Retinal pigment epithelial cell (primary cell): ENCODE measurements at regions not wholly inside any gene's neighbourhood (a gene's known extent, or its start where the extent isn't known, plus 50 kb on each side); places are given as distances from the start of the nearest gene placed in this dataset.

Experiments used
- DNase-seq: peaks from one replicate; pipeline ENCODE4 v3.0.0-alpha.2; 2010; ENCODE audit warnings: low read depth
- H3K4me3 ChIP-seq: 2 replicates; pipeline ENCODE4 v1.5.1; 2011; ENCODE audit warnings: mild to moderate bottlenecking, low read length, control low read depth, moderate library complexity
- CTCF ChIP-seq: conservative IDR thresholded peaks from 2 replicates; pipeline ENCODE4 v1.5.1; 2011; ENCODE audit warnings: low read depth, low read length, control low read depth, inconsistent platforms

DNA sequence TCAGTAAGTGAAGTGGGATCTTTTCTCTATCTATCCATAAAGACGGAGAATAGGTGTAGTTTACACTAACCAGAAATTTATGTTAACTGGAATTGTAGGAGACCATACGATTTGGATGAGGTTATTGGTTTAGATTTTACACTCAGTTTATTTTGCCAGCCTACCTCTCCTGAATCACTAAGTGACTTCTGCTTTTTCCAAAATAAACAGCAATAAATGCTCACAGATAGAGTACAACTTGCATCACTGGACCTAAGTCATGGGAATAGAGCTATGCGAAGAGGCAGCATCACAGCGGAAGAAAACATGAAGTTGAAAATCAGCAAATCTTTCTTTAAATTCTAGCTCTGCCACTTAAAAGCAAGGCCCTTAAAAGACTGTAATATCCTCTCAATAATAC lies 781.0 kb downstream of the LIG4 start:
- DNase-seq: no peak
- TF ChIP-seq CTCF: no peak
- no peak overlapping the region for H3K4me3 ChIP-seq

DNA sequence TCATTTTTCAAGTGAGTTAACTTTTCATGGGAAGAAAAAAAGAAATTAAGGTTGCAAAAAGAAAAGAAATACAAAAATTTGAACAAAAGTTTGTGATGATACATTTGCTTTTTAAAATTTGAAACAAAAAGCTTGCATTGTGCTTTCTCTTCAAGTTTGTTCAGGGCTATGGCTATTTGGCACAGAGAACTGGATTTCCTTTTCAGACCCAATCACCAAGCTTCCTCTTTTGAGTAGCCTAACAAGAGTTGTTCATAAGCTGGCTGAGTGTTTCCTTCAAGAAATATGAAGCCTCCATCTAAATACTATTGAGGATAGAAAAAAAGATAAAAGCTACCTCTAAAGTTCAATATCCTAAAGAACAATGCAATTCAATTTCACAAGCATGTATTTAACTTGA lies 787.8 kb downstream of the LIG4 start:
- no peak for DNase-seq
- no peak for TF ChIP-seq CTCF
- H3K4me3 ChIP-seq: no peak overlapping the region

DNA sequence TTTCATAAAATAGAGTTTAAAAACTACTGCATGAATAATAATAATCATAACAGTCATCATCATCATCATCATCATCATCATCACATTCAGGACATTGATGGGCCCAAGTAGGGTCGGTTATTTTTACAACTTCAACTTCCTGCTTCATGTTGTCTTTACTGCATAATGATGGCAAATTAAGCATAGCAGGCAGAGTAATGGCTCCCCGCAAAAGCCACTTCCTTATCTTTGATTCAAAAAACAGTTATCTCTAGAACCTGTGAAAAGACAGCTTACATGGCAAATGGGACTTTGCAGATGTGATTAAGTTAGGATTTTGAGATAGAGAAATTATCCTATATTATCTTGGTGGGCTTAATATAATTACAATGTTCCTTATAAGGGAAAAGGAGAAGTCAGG lies 792.9 kb downstream of the LIG4 start:
- no peak overlapping the region for H3K4me3 ChIP-seq
- no peak for TF ChIP-seq CTCF
- DNase-seq: no peak

GRCh38 chr13:107421951-107422350 lies 793.4 kb downstream of the LIG4 start:
- no peak overlapping the region for H3K4me3 ChIP-seq
- no peak for DNase-seq
- TF ChIP-seq CTCF: no peak

GRCh38 chr13:107421028-107421427 lies 794.3 kb downstream of the LIG4 start:
- no peak for DNase-seq
- H3K4me3 ChIP-seq: no peak overlapping the region
- no peak for TF ChIP-seq CTCF

- TF ChIP-seq CTCF: no peak
- no peak overlapping the region for H3K4me3 ChIP-seq
- DNase-seq: no peak
Measured at GRCh38 chr13:107413005-107413404, 802.3 kb downstream of the LIG4 start.

- no peak overlapping the region for H3K4me3 ChIP-seq
- DNase-seq: no peak
- no peak for TF ChIP-seq CTCF
Measured at GRCh38 chr13:107407074-107407473, 808.3 kb downstream of the LIG4 start.
